Stomach (tissue), 8 donors: ENCODE measurements at regions not wholly inside any gene's neighbourhood (a gene's known extent, or its start where the extent isn't known, plus 50 kb on each side); places are given as distances from the start of the nearest gene placed in this dataset.

Experiments
- DNase-seq, 2 donors: peaks; one replicate each; pipeline versions ENCODE4 v3.0.0 to v3.0.0-alpha.2; 2013 to 2019
- H3K27ac ChIP-seq, 5 donors: fragments of 200-600 bp in 4 of 5; sonication (generic) in 4 of 5; one replicate each; pipeline ENCODE4 v1.5.1; 2013 to 2019; ENCODE audit warnings: mild to moderate bottlenecking in 1 of 5, moderate library complexity in 1 of 5
- H3K27me3 ChIP-seq, 3 donors: fragments of 200-600 bp; sonication (generic); one replicate each; pipeline ENCODE4 v1.5.1; 2017 to 2019; ENCODE audit warnings: mixed run types in 1 of 3
- H3K36me3 ChIP-seq, 4 donors: fragments of 200-600 bp; sonication (generic); 1 replicate in 3 of 4; 2 replicates in 1 of 4; pipeline ENCODE4 v1.5.1; 2016 to 2019
- H3K4me1 ChIP-seq, 4 donors: fragments of 200-600 bp; sonication (generic); one replicate each; pipeline ENCODE4 v1.5.1; 2016 to 2019
- H3K4me3 ChIP-seq, 4 donors: fragments of 200-600 bp; sonication (generic) in 3 of 4; one replicate each; pipeline ENCODE4 v1.5.1; 2016 to 2019; ENCODE audit warnings: mild to moderate bottlenecking in 1 of 4
- H3K9me3 ChIP-seq, 4 donors: fragments of 200-600 bp; sonication (generic); one replicate each; pipeline ENCODE4 v1.5.1; 2016 to 2019
- CTCF ChIP-seq, 7 experiments: fragments of 450-650 bp in 4 of 7; fragments of 200-600 bp in 3 of 7; sonication (generic) in 3 of 7; IDR thresholded peaks; one replicate each; pipeline ENCODE4 v1.5.1; 2016 to 2019; ENCODE audit warnings: antibody characterized with exemption in 7 of 7, control low read depth in 2 of 7, mild to moderate bottlenecking in 1 of 7
- EP300 ChIP-seq: sonication (generic); formaldehyde crosslinking; IDR thresholded peaks from one replicate; pipeline ENCODE4 v1.6.1; 2017; ENCODE audit warnings: antibody characterized with exemption
- POLR2A ChIP-seq, 4 donors: fragments of 450-650 bp; IDR thresholded peaks; one replicate each; pipeline ENCODE4 v1.6.1; 2016; ENCODE audit warnings: antibody characterized with exemption in 4 of 4, control low read depth in 2 of 4, mild to moderate bottlenecking in 1 of 4, moderate library complexity in 1 of 4
- POLR2AphosphoS5 ChIP-seq, 3 donors: sonication (generic); formaldehyde crosslinking; IDR thresholded peaks; one replicate each; pipeline ENCODE4 v1.6.1; 2016; ENCODE audit warnings: antibody characterized with exemption in 3 of 3
- WGBS, 5 donors: extraction: QIAGEN DNeasy Blood & Tissue Kit in 3 of 5; methylation state at CpG; one replicate each; pipeline versions ENCODE4 v1.1.5 to v1.1.7; 2013 to 2018; 5-methylcytosine and 5-hydroxymethylcytosine counted together
- intact Hi-C: fragments of 100-400 bp; cut with DNase I; formaldehyde crosslinking; loops from one replicate; pipeline ENCODE4 v1.15.1; 2023; ENCODE audit warnings: low total_unique reads
- donor health status: healthy with polysubstance abuse.
- donor health status: Bipolar disorder and iron deficiency.
- donor health status: healthy.

- H3K27me3 ChIP-seq: peaks cover 0 to 4% (median 0%) of the 10 kb centered on the region in 3 donors
- DNase-seq: peak in 1 of 2 donors; percentile 56
- WGBS, 5 donors: 32 to 52% (median 37%) methylated on average over 6 of the region's 6 CpGs
- H3K36me3 ChIP-seq: no peaks in the 10 kb centered on the region
- TF ChIP-seq EP300: no peak
- no peak for TF ChIP-seq POLR2A (IDR thresholded peaks at IDR 0.05)
- no peak for TF ChIP-seq POLR2AphosphoS5 (IDR thresholded peaks at IDR 0.05)
- no peak for TF ChIP-seq CTCF (IDR thresholded peaks at IDR 0.05)
- no peak overlapping the region for H3K4me3 ChIP-seq
- H3K27ac ChIP-seq: no peak overlapping the region
- no peaks in the 10 kb centered on the region for H3K9me3 ChIP-seq
- intact Hi-C loops: no loop called here
- peaks cover 0 to 16% (median 0%) of the 10 kb centered on the region in 4 donors for H3K4me1 ChIP-seq
These were observed 55.7 kb upstream of the FANCC start for GRCh38 chr9:95373069-95373681.

- intact Hi-C loops: no loop called here
- no peak for DNase-seq
- 61 to 69% (median 65%) methylated on average over 4 of the region's 4 CpGs for WGBS, 5 donors
- Histone ChIP-seq H3K27ac (no peak overlapping the region), H3K4me3 (no peak overlapping the region), H3K27me3 (peaks cover 0 to 7% (median 4%) of the 10 kb centered on the region in 3 donors), H3K4me1 (peaks cover 0 to 16% (median 0%) of the 10 kb centered on the region in 4 donors), H3K9me3 (no peaks in the 10 kb centered on the region), H3K36me3 (no peaks in the 10 kb centered on the region)
- TF ChIP-seq CTCF (IDR thresholded peaks at IDR 0.05) (no peak), EP300 (no peak), POLR2A (IDR thresholded peaks at IDR 0.05) (no peak), POLR2AphosphoS5 (IDR thresholded peaks at IDR 0.05) (no peak)
These were observed 52.6 kb upstream of the FANCC start for GRCh38 chr9:95370064-95370463.

- Histone ChIP-seq H3K27ac (no peak overlapping the region), H3K27me3 (peaks cover 0 to 7% (median 4%) of the 10 kb centered on the region in 3 donors), H3K9me3 (no peaks in the 10 kb centered on the region), H3K4me1 (peaks cover 0 to 16% (median 0%) of the 10 kb centered on the region in 4 donors), H3K36me3 (no peaks in the 10 kb centered on the region), H3K4me3 (no peak overlapping the region)
- DNase-seq: no peak
- no peak for TF ChIP-seq POLR2A (IDR thresholded peaks at IDR 0.05)
- TF ChIP-seq CTCF (IDR thresholded peaks at IDR 0.05): no peak
- no peak for TF ChIP-seq POLR2AphosphoS5 (IDR thresholded peaks at IDR 0.05)
- intact Hi-C loops: no loop called here
- WGBS, 5 donors: 93 to 96% (median 94%) methylated on average over 17 to 19 of the region's 19 CpGs
These were observed 51.1 kb upstream of the FANCC start for GRCh38 chr9:95368377-95369160.
